Calu3 (cell line): ENCODE measurements at regions not wholly inside any gene's neighbourhood (a gene's known extent, or its start where the extent isn't known, plus 50 kb on each side); places are given as distances from the start of the nearest gene placed in this dataset.
A peak's percentile ranks its signal among the peaks of the same experiment; 100 is the strongest.

ENCODE experiments used
- BruUV-seq: library from RNA; stranded (reverse); fragments of 400-500 nt; replicated peaks from 2 replicates; lab custom pipeline; 2021; lab: Mats Ljungman, UMichigan
- CTCF ChIA-PET: fragments of 300-600 bp; sonication (Branson Sonifier 250); formaldehyde crosslinking; loops from one replicate; lab custom pipeline; 2022; ENCODE audit warnings: antibody characterized with exemption; lab: Charles Lee
- DNase-seq: peaks from one replicate; pipeline ENCODE4 v3.0.0; 2022
- H3K27ac Mint-ChIP-seq: one replicate; pipeline ENCODE4 v1.8.0; 2022; ENCODE audit warnings: mixed read lengths; ENCODE audit not compliant: unreplicated experiment
- H3K27me3 Mint-ChIP-seq: one replicate; pipeline ENCODE4 v1.8.0; 2022; ENCODE audit warnings: mixed read lengths; ENCODE audit not compliant: unreplicated experiment
- H3K36me3 Mint-ChIP-seq: one replicate; pipeline ENCODE4 v1.8.0; 2022; ENCODE audit warnings: mild to moderate bottlenecking, moderate library complexity, mixed read lengths; ENCODE audit not compliant: insufficient read depth, unreplicated experiment
- H3K4me1 Mint-ChIP-seq: one replicate; pipeline ENCODE4 v1.8.0; 2022; ENCODE audit warnings: mild to moderate bottlenecking, low read depth, mixed read lengths; ENCODE audit not compliant: unreplicated experiment
- H3K4me3 Mint-ChIP-seq: one replicate; pipeline ENCODE4 v1.8.0; 2022; ENCODE audit warnings: mild to moderate bottlenecking, low read depth, moderate library complexity, mixed read lengths; ENCODE audit not compliant: unreplicated experiment
- H3K9me3 Mint-ChIP-seq: one replicate; pipeline ENCODE4 v1.8.0; 2022; ENCODE audit warnings: low read depth, mixed read lengths; ENCODE audit not compliant: unreplicated experiment
- intact Hi-C: fragments of 100-400 bp; cut with micrococcal nuclease; formaldehyde crosslinking; loops from one replicate; pipeline ENCODE4 v1.10.0; 2022; ENCODE audit not compliant: unreplicated experiment
- TF ChIP-seq, protein P1 (sequence below): fragments of 200-600 bp; IDR thresholded peaks from one replicate; pipeline ENCODE4 v1.8.0; 2022; ENCODE audit warnings: antibody characterized with exemption; ENCODE audit not compliant: unreplicated experiment

DNA sequence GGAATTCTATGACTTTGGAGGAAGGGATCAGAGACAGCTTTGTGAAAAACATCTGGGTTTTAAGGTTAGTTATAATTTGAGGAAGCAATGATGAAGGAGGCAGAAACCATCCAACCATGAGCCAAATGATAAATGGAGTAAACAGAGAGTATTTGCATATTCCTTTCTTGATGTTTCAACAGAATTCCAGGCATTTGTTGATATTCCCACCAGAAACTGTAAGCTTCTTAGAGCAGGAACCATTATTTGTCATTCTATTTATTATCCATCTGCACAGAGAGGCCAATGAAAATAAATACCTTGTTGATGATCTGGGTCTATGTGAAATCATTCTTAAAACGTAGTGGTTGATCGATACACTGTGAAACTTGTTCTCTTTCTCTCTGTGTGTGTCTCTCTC, 715.3 kb downstream of the INHBA start:
- DNase-seq: no peak
- peaks cover 3% of the 10 kb centered on the region for H3K9me3 Mint-ChIP-seq
- BruUV-seq: no TSS peak
- H3K36me3 Mint-ChIP-seq: no peaks in the 10 kb centered on the region
- H3K27ac Mint-ChIP-seq: no peak overlapping the region
- no peak overlapping the region for H3K4me3 Mint-ChIP-seq
- CTCF ChIA-PET: no interaction called here
- H3K27me3 Mint-ChIP-seq: no peaks in the 10 kb centered on the region
- TF ChIP-seq, protein P1, sequence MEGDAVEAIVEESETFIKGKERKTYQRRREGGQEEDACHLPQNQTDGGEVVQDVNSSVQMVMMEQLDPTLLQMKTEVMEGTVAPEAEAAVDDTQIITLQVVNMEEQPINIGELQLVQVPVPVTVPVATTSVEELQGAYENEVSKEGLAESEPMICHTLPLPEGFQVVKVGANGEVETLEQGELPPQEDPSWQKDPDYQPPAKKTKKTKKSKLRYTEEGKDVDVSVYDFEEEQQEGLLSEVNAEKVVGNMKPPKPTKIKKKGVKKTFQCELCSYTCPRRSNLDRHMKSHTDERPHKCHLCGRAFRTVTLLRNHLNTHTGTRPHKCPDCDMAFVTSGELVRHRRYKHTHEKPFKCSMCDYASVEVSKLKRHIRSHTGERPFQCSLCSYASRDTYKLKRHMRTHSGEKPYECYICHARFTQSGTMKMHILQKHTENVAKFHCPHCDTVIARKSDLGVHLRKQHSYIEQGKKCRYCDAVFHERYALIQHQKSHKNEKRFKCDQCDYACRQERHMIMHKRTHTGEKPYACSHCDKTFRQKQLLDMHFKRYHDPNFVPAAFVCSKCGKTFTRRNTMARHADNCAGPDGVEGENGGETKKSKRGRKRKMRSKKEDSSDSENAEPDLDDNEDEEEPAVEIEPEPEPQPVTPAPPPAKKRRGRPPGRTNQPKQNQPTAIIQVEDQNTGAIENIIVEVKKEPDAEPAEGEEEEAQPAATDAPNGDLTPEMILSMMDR: no peak
- peaks cover 22% of the 10 kb centered on the region for H3K4me1 Mint-ChIP-seq
- intact Hi-C loops: no loop called here

DNA sequence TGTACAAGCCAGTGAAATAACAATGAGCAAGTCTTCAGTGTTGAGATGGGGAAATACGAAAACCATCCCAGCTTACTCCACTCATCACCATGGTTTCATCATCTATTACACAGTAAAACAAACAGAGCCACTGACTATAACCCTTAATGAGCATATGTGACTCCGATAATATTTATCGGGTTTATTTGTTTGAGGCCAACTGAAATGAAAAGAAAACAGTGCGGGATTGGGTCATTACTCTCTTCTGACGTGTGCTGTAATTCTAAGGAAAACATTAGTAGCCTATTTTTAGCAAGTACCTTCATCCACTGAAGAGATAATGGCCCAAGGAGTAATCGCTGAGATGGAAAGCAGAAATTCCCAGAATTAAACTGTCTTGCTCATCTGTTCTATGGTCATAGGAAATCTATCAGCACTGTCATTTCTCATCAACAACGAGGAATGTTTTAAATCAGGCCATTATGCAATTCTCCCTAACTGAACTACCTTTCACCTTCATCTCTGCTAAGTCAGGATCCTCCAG, 716.5 kb downstream of the INHBA start:
- TF ChIP-seq, protein P1: no peak
- H3K36me3 Mint-ChIP-seq: no peaks in the 10 kb centered on the region
- no peak for DNase-seq
- no peaks in the 10 kb centered on the region for H3K27me3 Mint-ChIP-seq
- no peak overlapping the region for H3K4me3 Mint-ChIP-seq
- peaks cover 22% of the 10 kb centered on the region for H3K4me1 Mint-ChIP-seq
- peaks cover 5% of the 10 kb centered on the region for H3K9me3 Mint-ChIP-seq
- CTCF ChIA-PET: interaction anchor here (1.0 kb wide), 1 partner anchor 9 kb away, joined by 3 read pairs; no protein-coding TSS in a partner anchor
- peak overlapping the region; percentile 18 for H3K27ac Mint-ChIP-seq
- no TSS peak for BruUV-seq
- intact Hi-C loops: no loop called here

DNA sequence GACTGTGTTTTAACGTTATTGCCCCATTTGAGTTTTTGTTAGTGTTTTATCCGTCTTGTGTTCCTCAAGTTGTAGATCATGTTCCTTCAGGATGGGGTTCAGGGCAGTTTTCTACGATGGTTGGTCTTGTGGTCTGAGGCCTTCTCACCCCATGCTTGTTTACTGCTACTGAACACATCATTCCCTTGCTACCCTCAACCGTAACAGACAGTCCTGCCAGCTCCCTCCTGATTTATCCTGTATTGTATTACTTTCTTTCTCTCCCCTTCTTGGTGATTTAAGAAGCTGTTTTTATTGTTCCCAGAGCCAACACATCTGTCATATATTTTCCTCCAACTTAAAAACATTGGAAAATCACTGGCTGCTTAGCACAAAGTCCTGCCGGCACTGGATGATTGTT, 719.8 kb downstream of the INHBA start:
- Mint-ChIP-seq H3K36me3 (peaks cover 4% of the 10 kb centered on the region), H3K27ac (peak overlapping the region; percentile 17), H3K4me1 (peaks cover 35% of the 10 kb centered on the region), H3K27me3 (no peaks in the 10 kb centered on the region), H3K4me3 (no peak overlapping the region), H3K9me3 (peaks cover 10% of the 10 kb centered on the region)
- CTCF ChIA-PET: interaction anchor here (0.6 kb wide), 1 partner anchor 1950 kb away, joined by 4 read pairs; no protein-coding TSS in a partner anchor
- BruUV-seq: no TSS peak
- no peak for DNase-seq
- intact Hi-C loops: no loop called here
- TF ChIP-seq, protein P1: no peak

DNA sequence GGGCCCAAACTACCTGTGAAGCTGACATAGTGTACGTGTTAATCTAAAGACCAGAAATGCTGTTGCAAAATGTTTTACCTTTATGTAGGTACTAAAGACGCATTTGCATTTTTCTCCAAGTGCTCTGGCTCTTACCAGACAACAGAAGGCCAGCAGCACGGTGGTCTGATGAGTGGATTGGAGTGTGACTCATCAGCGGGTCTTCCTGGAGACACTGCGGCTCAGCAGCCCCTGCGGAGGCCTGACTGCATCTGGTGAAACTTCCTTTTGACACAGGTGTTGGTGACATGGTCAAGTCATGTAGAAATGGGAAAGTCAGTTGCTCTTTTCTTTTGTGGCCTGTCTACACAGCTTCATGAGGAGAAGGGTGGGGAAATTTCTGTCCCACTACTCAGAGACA, 723.6 kb downstream of the INHBA start:
- DNase-seq: no peak
- peaks cover 27% of the 10 kb centered on the region for H3K4me1 Mint-ChIP-seq
- H3K4me3 Mint-ChIP-seq: no peak overlapping the region
- H3K27me3 Mint-ChIP-seq: no peaks in the 10 kb centered on the region
- no peak overlapping the region for H3K27ac Mint-ChIP-seq
- intact Hi-C loops: no loop called here
- TF ChIP-seq, protein P1: no peak
- BruUV-seq: no TSS peak
- peaks cover 5% of the 10 kb centered on the region for H3K36me3 Mint-ChIP-seq
- CTCF ChIA-PET: interaction anchor here (0.8 kb wide), 1 partner anchor 28 kb away, joined by 3 read pairs; no protein-coding TSS in a partner anchor
- H3K9me3 Mint-ChIP-seq: peaks cover 10% of the 10 kb centered on the region
